Uterus (tissue), 3 donors: ENCODE measurements at regions not wholly inside any gene's neighbourhood (a gene's known extent, or its start where the extent isn't known, plus 50 kb on each side); places are given as distances from the start of the nearest gene placed in this dataset.
"Not testable (repeated sequence)": the region's sequence is repeated elsewhere in the genome, so short reads cannot be mapped to it uniquely, and the experiment has no call there.

Experiments used
- DNase-seq, 2 donors: peaks; one replicate each; pipeline ENCODE4 v3.0.0-alpha.2; 2019 to 2020
- H3K27ac ChIP-seq, 2 donors: fragments of 200-600 bp; sonication (generic); 1 replicate in 1 of 2; 2 replicates in 1 of 2; pipeline ENCODE4 v1.5.1; 2016 to 2018
- H3K27me3 ChIP-seq, 2 donors: fragments of 200-600 bp; sonication (generic); one replicate each; pipeline ENCODE4 v1.5.1; 2018 to 2019; ENCODE audit warnings: control low read depth in 1 of 2
- H3K36me3 ChIP-seq, 2 donors: fragments of 200-600 bp; sonication (generic); one replicate each; pipeline ENCODE4 v1.5.1; 2019; ENCODE audit warnings: control low read depth in 1 of 2
- H3K4me1 ChIP-seq, 2 donors: fragments of 200-600 bp; sonication (generic); one replicate each; pipeline ENCODE4 v1.5.1; 2018 to 2019; ENCODE audit warnings: control low read depth in 1 of 2
- H3K4me3 ChIP-seq, 2 donors: fragments of 200-600 bp; sonication (generic); 1 replicate in 1 of 2; 2 replicates in 1 of 2; pipeline ENCODE4 v1.5.1; 2018 to 2019; ENCODE audit warnings: mild to moderate bottlenecking in 1 of 2
- H3K9me3 ChIP-seq, 2 donors: fragments of 200-600 bp; sonication (generic); one replicate each; pipeline ENCODE4 v1.5.1; 2019; ENCODE audit warnings: control low read depth in 1 of 2
- CTCF ChIP-seq, 4 experiments: fragments of 200-600 bp in 2 of 4; fragments of 450-650 bp in 2 of 4; sonication (generic) in 2 of 4; IDR thresholded peaks; one replicate each; pipeline ENCODE4 v1.5.1; 2016 to 2019; ENCODE audit warnings: antibody characterized with exemption in 4 of 4, mild to moderate bottlenecking in 2 of 4, moderate library complexity in 1 of 4
- POLR2A ChIP-seq, 2 donors: fragments of 450-650 bp; IDR thresholded peaks; one replicate each; pipeline ENCODE4 v1.6.1; 2016; ENCODE audit warnings: antibody characterized with exemption in 2 of 2, mild to moderate bottlenecking in 1 of 2, moderate library complexity in 1 of 2
- intact Hi-C: fragments of 100-400 bp; cut with DNase I; formaldehyde crosslinking; loops from one replicate; pipeline ENCODE4 v1.15.1; 2023; ENCODE audit warnings: low total_unique reads
- donor health status: DM: yes; HTN: yes; CAD: no.

DNA sequence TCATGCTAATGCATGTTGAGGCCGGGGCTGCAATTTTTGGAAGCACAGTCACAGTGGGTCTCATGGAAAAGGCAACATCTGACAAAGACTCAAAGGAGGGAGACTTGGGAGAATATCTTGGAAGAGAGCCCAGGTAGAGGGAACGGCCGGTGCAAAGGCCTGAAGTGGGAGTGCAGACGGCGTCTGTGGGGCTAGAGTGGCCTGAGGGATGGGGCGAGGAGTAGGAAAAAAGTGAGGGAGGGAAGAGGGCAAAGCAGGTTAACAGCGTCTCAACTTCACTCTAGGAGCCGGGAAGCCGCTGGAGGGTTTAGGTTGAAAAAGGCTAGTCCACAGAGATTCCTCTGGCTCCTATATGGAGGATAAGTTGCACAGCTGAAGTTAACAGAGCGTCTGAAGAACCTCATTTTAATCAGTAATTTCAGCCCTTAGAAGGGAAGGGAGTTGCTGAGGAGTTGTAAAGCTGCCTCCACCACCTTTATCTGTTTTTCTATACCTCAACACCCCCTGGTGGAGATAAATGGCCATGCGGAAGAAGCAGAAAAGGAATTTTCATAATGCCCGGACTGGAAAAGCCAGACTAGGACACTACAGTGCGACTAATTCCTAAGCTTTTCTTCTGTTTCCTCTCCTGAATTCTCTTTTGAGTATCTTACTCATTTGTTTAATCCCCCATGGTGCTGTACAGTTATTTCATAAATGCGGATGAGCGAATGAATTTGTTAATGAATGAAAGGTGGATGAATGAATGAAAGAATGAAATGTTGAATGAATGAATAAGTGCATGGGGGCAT, 78.7 kb upstream of the ZNF281 start:
- TF ChIP-seq CTCF (IDR thresholded peaks at IDR 0.05) (peak; percentile 67 to 75 (median 71)), POLR2A (IDR thresholded peaks at IDR 0.05) (no peak)

GRCh38 chr1:200487650-200488049, 77.8 kb upstream of the ZNF281 start:
- DNase-seq, result no peak
- Histone ChIP-seq H3K4me1 (no peaks in the 10 kb centered on the region), H3K36me3 (no peaks in the 10 kb centered on the region), H3K27ac (no peak overlapping the region), H3K4me3 (no peak overlapping the region), H3K27me3 (no peaks in the 10 kb centered on the region), H3K9me3 (no peaks in the 10 kb centered on the region)
- intact Hi-C loops, result no loop called here
- no peak for TF ChIP-seq CTCF (IDR thresholded peaks at IDR 0.05)
- no peak for TF ChIP-seq POLR2A (IDR thresholded peaks at IDR 0.05)

More for the DNA sequence above, 78.7 kb upstream of the ZNF281 start:
- intact Hi-C loops, result no loop called here
- Histone ChIP-seq H3K27ac (no peak overlapping the region), H3K27me3 (no peaks in the 10 kb centered on the region), H3K36me3 (no peaks in the 10 kb centered on the region), H3K4me1 (no peaks in the 10 kb centered on the region), H3K4me3 (no peak overlapping the region), H3K9me3 (no peaks in the 10 kb centered on the region)
- DNase-seq, result peak; percentile 24 to 30

GRCh38 chr1:200486634-200487033, 76.8 kb upstream of the ZNF281 start:
- Histone ChIP-seq H3K27me3 (no peaks in the 10 kb centered on the region), H3K4me1 (no peaks in the 10 kb centered on the region), H3K9me3 (no peaks in the 10 kb centered on the region), H3K27ac (no peak overlapping the region), H3K36me3 (no peaks in the 10 kb centered on the region), H3K4me3 (no peak overlapping the region)
- DNase-seq, result no peak
- TF ChIP-seq POLR2A (IDR thresholded peaks at IDR 0.05) (no peak), CTCF (IDR thresholded peaks at IDR 0.05) (no peak)
- intact Hi-C loops, result no loop called here

DNA sequence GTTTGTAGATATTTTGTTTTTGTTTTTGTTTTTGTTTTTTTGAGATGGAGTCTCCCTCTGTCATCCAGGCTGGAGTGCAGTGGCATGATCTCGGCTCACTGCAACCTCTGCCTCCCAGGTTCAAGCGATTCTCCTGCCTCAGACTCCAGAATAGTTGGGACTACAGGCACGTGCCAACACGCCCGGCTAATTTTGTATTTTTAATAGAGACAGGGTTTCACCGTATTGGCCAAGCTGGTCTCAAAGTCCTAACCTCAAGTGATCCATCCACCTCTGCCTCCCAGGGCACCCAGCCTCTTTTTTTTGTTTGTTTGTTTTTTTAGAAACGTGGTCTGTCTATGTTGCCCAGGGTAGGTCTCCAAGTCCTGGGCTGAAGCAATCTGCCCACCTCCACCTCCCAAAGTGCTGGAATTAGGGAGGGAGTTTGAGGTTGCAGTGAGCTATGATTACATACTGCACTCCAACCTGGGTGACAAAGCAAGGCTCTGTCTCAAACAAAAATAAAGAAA, 74.7 kb upstream of the ZNF281 start:
- H3K36me3 ChIP-seq, H3K4me1 ChIP-seq, H3K9me3 ChIP-seq, H3K27me3 ChIP-seq, DNase-seq, H3K4me3 ChIP-seq, intact Hi-C loops, H3K27ac ChIP-seq: not testable (repeated sequence)

DNA sequence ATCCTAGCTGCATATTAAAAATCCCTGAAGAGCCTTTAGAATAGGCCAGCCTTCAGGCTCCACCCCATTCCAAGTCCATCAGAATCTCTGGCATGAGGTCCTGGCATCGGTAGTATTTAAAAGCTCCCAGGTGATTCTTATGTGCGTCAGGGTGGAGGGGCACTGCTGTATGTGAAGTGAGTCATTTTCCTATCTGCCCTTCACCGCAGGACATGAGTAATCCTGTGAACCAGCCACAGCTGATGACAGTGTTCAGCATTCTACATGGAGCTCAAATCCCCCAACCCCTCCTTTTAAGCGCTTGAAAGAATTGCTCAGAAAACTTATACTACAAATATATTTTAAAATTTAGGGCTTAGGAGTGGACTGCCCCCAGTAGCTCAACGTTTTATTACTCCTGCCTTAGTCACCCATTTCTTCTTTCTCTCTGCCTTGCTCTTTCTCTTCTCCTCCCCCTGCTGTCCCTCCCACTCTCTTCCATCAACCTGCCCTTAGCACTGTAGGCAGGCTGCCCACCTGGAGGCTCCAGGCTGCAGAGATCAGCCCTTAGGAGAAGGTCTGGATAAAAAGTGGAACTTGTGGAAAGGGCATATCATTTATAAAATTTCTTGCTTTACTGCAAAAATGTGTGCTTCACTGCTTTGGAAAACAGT, 73.8 kb upstream of the ZNF281 start:
- Histone ChIP-seq H3K36me3 (no peaks in the 10 kb centered on the region), H3K4me1 (no peaks in the 10 kb centered on the region), H3K9me3 (no peaks in the 10 kb centered on the region), H3K27me3 (no peaks in the 10 kb centered on the region), H3K4me3 (no peak overlapping the region), H3K27ac (no peak overlapping the region)
- no peak for TF ChIP-seq POLR2A (IDR thresholded peaks at IDR 0.05)
- no peak for TF ChIP-seq CTCF (IDR thresholded peaks at IDR 0.05)
- intact Hi-C loops, result no loop called here
- peak in 1 of 2 donors; percentile 30 for DNase-seq
